ENCODE measurements at regions not wholly inside any gene's neighbourhood (a gene's known extent, or its start where the extent isn't known, plus 50 kb on each side); places are given as distances from the start of the nearest gene placed in this dataset.

GRCh38 chr20:23200914-23201313 lies 114.8 kb upstream of the CD93 start:
- DNase-seq, result peak in 1 of 2 experiments; percentile 8

- no peak for DNase-seq
Measured at GRCh38 chr20:23200413-23200812, 114.3 kb upstream of the CD93 start.

GRCh38 chr20:23199356-23199755 lies 113.2 kb upstream of the CD93 start:
- no peak for DNase-seq

- DNase-seq, result no peak
Measured at GRCh38 chr20:23198815-23199214, 112.7 kb upstream of the CD93 start.

GRCh38 chr20:23197836-23198235 lies 111.7 kb upstream of the CD93 start:
- no peak for DNase-seq

- DNase-seq, result no peak
Measured at GRCh38 chr20:23195636-23196035, 109.5 kb upstream of the CD93 start.

GRCh38 chr20:23193801-23194384 lies 107.8 kb upstream of the CD93 start:
- no peak for DNase-seq

GRCh38 chr20:23192469-23192868 lies 106.3 kb upstream of the CD93 start:
- DNase-seq, result no peak

GRCh38 chr20:23190557-23190956 lies 104.4 kb upstream of the CD93 start:
- DNase-seq, result no peak

- DNase-seq, result no peak
Measured at GRCh38 chr20:23189854-23190253, 103.7 kb upstream of the CD93 start.

GRCh38 chr20:23189341-23189740 lies 103.2 kb upstream of the CD93 start:
- DNase-seq, result no peak

- no peak for DNase-seq
Measured at GRCh38 chr20:23188377-23189169, 102.4 kb upstream of the CD93 start.

GRCh38 chr20:23187751-23188150 lies 101.6 kb upstream of the CD93 start:
- DNase-seq, result no peak

- DNase-seq, result no peak
Measured at GRCh38 chr20:23186808-23187207, 100.7 kb upstream of the CD93 start.

- DNase-seq, result no peak
Measured at GRCh38 chr20:23180451-23180921, 94.4 kb upstream of the CD93 start.

GRCh38 chr20:23179766-23180403 lies 93.8 kb upstream of the CD93 start:
- DNase-seq, result no peak

GRCh38 chr20:23178806-23179205 lies 92.7 kb upstream of the CD93 start:
- DNase-seq, result no peak

- DNase-seq, result no peak
Measured at GRCh38 chr20:23174821-23175220, 88.7 kb upstream of the CD93 start.

- DNase-seq, result no peak
Measured at GRCh38 chr20:23167431-23167830, 81.3 kb upstream of the CD93 start.

GRCh38 chr20:23166563-23166962 lies 80.4 kb upstream of the CD93 start:
- no peak for DNase-seq

- no peak for DNase-seq
Measured at GRCh38 chr20:23165964-23166363, 79.8 kb upstream of the CD93 start.

- no peak for DNase-seq
Measured at GRCh38 chr20:23165307-23165750, 79.2 kb upstream of the CD93 start.

GRCh38 chr20:23164176-23164601 lies 78.1 kb upstream of the CD93 start:
- DNase-seq, result no peak

GRCh38 chr20:23163562-23163961 lies 77.4 kb upstream of the CD93 start:
- DNase-seq, result no peak
